Upper lobe of left lung (tissue), 6 donors: ENCODE measurements at regions not wholly inside any gene's neighbourhood (a gene's known extent, or its start where the extent isn't known, plus 50 kb on each side); places are given as distances from the start of the nearest gene placed in this dataset.
"Not testable (repeated sequence)": the region's sequence is repeated elsewhere in the genome, so short reads cannot be mapped to it uniquely, and the experiment has no call there.

ENCODE experiments used
- ATAC-seq, 2 donors: fragments of 200-7000 bp; cut with Tn5 transposase; one replicate each; pipeline ENCODE4 v1.9.1; 2022; ENCODE audit warnings: mild to moderate bottlenecking in 2 of 2, moderate library complexity in 2 of 2; ENCODE audit not compliant: low FRiP score in 2 of 2
- DNase-seq, 2 donors: peaks; one replicate each; pipeline ENCODE4 v3.0.0-alpha.2; 2019 to 2020
- H3K27ac ChIP-seq, 4 donors: fragments of 200-600 bp; sonication (generic); one replicate each; pipeline ENCODE4 v1.5.1; 2016 to 2019
- H3K27me3 ChIP-seq, 4 donors: fragments of 200-600 bp; sonication (generic); one replicate each; pipeline ENCODE4 v1.5.1; 2017 to 2019
- H3K36me3 ChIP-seq, 4 donors: fragments of 200-600 bp; sonication (generic); one replicate each; pipeline ENCODE4 v1.5.1; 2016 to 2019
- H3K4me1 ChIP-seq, 4 donors: fragments of 200-600 bp; sonication (generic); one replicate each; pipeline ENCODE4 v1.5.1; 2018 to 2019
- H3K4me3 ChIP-seq, 4 donors: fragments of 200-600 bp; sonication (generic); one replicate each; pipeline ENCODE4 v1.5.1; 2017 to 2019; ENCODE audit warnings: mild to moderate bottlenecking in 2 of 4, moderate library complexity in 1 of 4
- H3K9me3 ChIP-seq, 4 donors: fragments of 200-600 bp; sonication (generic); one replicate each; pipeline ENCODE4 v1.5.1; 2018 to 2019
- CTCF ChIP-seq, 6 experiments: fragments of 450-650 bp in 4 of 6; fragments of 200-600 bp in 2 of 6; sonication (generic) in 2 of 6; IDR thresholded peaks; one replicate each; pipeline ENCODE4 v1.5.1; 2016 to 2019; ENCODE audit warnings: antibody characterized with exemption in 6 of 6
- EP300 ChIP-seq, 4 donors: sonication (generic); formaldehyde crosslinking; IDR thresholded peaks; one replicate each; pipeline ENCODE4 v1.5.1; 2017; ENCODE audit warnings: antibody characterized with exemption in 4 of 4, control low read depth in 2 of 4
- POLR2A ChIP-seq, 4 donors: fragments of 450-650 bp; IDR thresholded peaks; one replicate each; pipeline ENCODE4 v1.5.1; 2016 to 2017; ENCODE audit warnings: antibody characterized with exemption in 4 of 4, mild to moderate bottlenecking in 2 of 4
- POLR2AphosphoS5 ChIP-seq, 2 donors: sonication (generic); formaldehyde crosslinking; IDR thresholded peaks; one replicate each; pipeline ENCODE4 v1.5.1; 2017; ENCODE audit warnings: antibody characterized with exemption in 2 of 2
- WGBS, 2 donors: methylation state at CpG; one replicate each; pipeline ENCODE4 v1.1.5; 2017 to 2018; 5-methylcytosine and 5-hydroxymethylcytosine counted together
- donor health status: DM: no; HTN: no; CAD: no; lungs with moderate emphysema.
- donor health status: DM: no; HTN: yes; CAD: no; lungs with severe emphysema.

DNA sequence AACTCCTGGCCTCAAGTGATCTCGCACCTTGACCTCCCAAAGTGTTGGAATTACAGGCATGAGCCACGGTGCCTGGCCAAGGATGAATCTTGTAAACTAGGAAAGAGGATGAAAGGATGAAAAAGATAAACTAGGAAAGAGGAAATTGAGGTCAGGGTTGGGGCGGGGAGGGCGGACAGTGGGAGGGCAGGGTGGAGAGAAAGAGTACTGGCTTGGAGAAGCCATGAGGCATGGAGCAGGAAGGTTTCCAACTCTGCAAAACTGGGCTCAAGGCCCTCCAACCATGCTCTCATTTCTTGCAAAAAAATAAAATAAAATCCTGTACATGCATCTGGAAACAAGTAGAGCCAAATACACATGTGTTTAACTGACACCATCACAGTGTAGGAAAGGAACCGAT, 256.6 kb upstream of the SGK1 start:
- Histone ChIP-seq H3K4me1 (no peaks in the 10 kb centered on the region), H3K27me3 (no peaks in the 10 kb centered on the region), H3K27ac (no peak overlapping the region), H3K4me3 (no peak overlapping the region), H3K36me3 (no peaks in the 10 kb centered on the region), H3K9me3 (no peaks in the 10 kb centered on the region)
- DNase-seq, result no peak
- no peak for ATAC-seq
- no peak for TF ChIP-seq CTCF (IDR thresholded peaks at IDR 0.05)
- TF ChIP-seq POLR2AphosphoS5 (IDR thresholded peaks at IDR 0.05), result no peak
- no peak for TF ChIP-seq EP300 (IDR thresholded peaks at IDR 0.05)
- no peak for TF ChIP-seq POLR2A (IDR thresholded peaks at IDR 0.05)
- 64 to 73% methylated on average over 5 of the region's 5 CpGs for WGBS, 2 donors

GRCh38 chr6:134569996-134570395, 252.1 kb upstream of the SGK1 start:
- not testable (repeated sequence) for H3K4me3 ChIP-seq, H3K36me3 ChIP-seq, DNase-seq, H3K27me3 ChIP-seq, H3K4me1 ChIP-seq, H3K9me3 ChIP-seq, H3K27ac ChIP-seq, ATAC-seq
- WGBS, 2 donors, result 75 to 79% methylated on average over 3 of the region's 3 CpGs

GRCh38 chr6:134564705-134565104, 246.8 kb upstream of the SGK1 start:
- H3K27me3 ChIP-seq, result no peaks in the 10 kb centered on the region
- no peaks in the 10 kb centered on the region for H3K9me3 ChIP-seq
- H3K4me3 ChIP-seq, result no peak overlapping the region
- WGBS, 2 donors, result 71 to 82% methylated on average over 5 of the region's 5 CpGs
- TF ChIP-seq POLR2A (IDR thresholded peaks at IDR 0.05) (no peak), CTCF (IDR thresholded peaks at IDR 0.05) (no peak), POLR2AphosphoS5 (IDR thresholded peaks at IDR 0.05) (no peak), EP300 (IDR thresholded peaks at IDR 0.05) (no peak)
- no peaks in the 10 kb centered on the region for H3K4me1 ChIP-seq
- ATAC-seq, result no peak
- no peak overlapping the region for H3K27ac ChIP-seq
- no peaks in the 10 kb centered on the region for H3K36me3 ChIP-seq
- DNase-seq, result no peak

DNA sequence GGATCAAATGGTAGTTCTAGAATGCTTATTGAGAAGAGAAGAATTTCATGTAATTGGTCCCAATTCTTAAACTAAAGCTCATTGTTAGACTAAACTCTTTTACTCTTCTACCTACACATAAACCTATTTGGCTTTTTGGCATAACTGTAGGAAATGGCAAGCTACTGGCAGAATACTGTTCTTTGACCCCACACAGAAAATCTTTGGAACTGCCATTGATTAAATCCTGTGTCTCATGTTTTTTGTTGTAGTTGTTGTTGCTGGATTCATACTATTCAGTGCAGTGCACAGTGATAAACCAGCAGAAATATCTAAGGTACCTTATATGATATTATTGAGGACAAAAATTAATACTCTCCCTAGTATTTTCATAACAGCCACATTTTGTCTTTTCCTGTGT, 242.1 kb upstream of the SGK1 start:
- Histone ChIP-seq H3K9me3 (no peaks in the 10 kb centered on the region), H3K4me1 (no peaks in the 10 kb centered on the region), H3K4me3 (no peak overlapping the region), H3K27ac (no peak overlapping the region), H3K27me3 (no peaks in the 10 kb centered on the region), H3K36me3 (no peaks in the 10 kb centered on the region)
- TF ChIP-seq EP300 (IDR thresholded peaks at IDR 0.05) (no peak), POLR2A (IDR thresholded peaks at IDR 0.05) (no peak), CTCF (IDR thresholded peaks at IDR 0.05) (no peak), POLR2AphosphoS5 (IDR thresholded peaks at IDR 0.05) (no peak)
- no peak for ATAC-seq
- no peak for DNase-seq

DNA sequence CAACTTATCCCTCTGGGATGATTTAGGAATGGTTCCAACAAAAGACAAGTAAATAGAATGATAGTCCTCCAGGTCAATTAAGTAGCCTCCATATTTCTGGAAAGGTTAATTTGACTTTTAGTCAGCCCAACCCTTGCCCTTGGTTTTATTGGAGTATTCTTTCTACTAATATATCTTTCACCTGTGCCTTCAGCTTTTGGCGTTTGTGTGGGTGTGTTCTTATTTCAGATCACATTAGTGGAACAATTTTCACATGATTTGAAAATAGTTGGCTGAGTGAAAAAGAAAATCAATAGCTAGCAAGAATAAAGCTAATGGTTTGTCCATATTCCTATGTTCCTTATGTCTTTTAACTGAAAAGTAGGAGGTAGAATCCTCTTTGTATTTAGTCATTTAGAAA, 239.6 kb upstream of the SGK1 start:
- ATAC-seq, result no peak
- H3K4me1 ChIP-seq, result no peaks in the 10 kb centered on the region
- H3K27me3 ChIP-seq, result no peaks in the 10 kb centered on the region
- no peak for TF ChIP-seq EP300 (IDR thresholded peaks at IDR 0.05)
- no peak for TF ChIP-seq CTCF (IDR thresholded peaks at IDR 0.05)
- TF ChIP-seq POLR2AphosphoS5 (IDR thresholded peaks at IDR 0.05), result no peak
- no peak for TF ChIP-seq POLR2A (IDR thresholded peaks at IDR 0.05)
- H3K4me3 ChIP-seq, result no peak overlapping the region
- no peaks in the 10 kb centered on the region for H3K9me3 ChIP-seq
- no peaks in the 10 kb centered on the region for H3K36me3 ChIP-seq
- no peak overlapping the region for H3K27ac ChIP-seq
- 87 to 89% methylated on average over 1 of the region's 1 CpG for WGBS, 2 donors
- no peak for DNase-seq
